GM21576 (cell line): ENCODE measurements at regions not wholly inside any gene's neighbourhood (a gene's known extent, or its start where the extent isn't known, plus 50 kb on each side); places are given as distances from the start of the nearest gene placed in this dataset.
"Not testable (repeated sequence)": the region's sequence is repeated elsewhere in the genome, so short reads cannot be mapped to it uniquely, and the experiment has no call there.

Experiments
- ATAC-seq: cut with Tn5 transposase; IDR thresholded peaks from one replicate; pipeline ENCODE4 v1.9.1; 2021; ENCODE audit warnings: mild to moderate bottlenecking, moderate library complexity; ENCODE audit not compliant: unreplicated experiment

DNA sequence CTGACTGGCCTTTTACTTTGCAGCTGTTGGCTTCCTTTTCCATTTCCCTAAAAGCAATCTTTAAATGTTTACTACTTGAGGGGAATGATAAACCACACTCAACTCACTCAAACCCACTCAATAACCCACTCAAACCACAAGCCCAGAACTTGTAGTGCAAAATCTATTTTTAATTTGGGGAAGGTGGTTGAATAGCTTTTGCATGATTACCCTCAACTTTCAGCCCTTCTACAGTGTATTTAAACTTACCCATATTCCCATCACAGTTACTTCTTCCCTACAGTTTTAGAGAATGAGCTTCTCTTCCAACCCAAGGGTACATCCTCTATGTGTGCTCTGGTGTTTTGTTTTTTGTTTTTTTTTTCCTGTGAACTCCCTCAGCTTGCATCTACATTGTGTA lies 636.1 kb downstream of the TDRD15 start:
- ATAC-seq: no peak

- no peak for ATAC-seq
Observed at GRCh38 chr2:21761361-21761760, 637.6 kb downstream of the TDRD15 start.

- ATAC-seq: no peak
Observed at GRCh38 chr2:21763501-21763900, 639.7 kb downstream of the TDRD15 start.

GRCh38 chr2:21770787-21771186 lies 647.0 kb downstream of the TDRD15 start:
- ATAC-seq: no peak

- ATAC-seq: no peak
Observed at GRCh38 chr2:21772624-21773023, 648.9 kb downstream of the TDRD15 start.

DNA sequence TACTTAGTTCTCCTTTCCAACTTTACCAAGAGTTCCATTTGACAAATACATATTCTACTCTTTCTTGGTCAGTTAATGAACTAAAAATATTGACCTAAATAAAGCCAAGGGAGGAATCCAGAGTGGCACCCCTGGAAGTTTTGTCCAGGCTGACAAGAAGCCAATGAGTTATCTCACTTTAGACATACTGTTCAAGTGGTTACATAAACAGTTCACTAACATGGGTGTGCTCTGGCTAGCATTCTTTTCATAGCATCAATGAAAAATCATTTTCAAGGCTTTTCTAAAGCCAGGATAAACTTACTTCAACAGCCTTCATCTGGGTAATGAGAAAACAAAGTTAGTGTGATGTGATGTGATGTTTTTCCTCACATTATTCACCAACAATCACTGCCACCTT lies 649.4 kb downstream of the TDRD15 start:
- no peak for ATAC-seq

GRCh38 chr2:21774691-21775368 lies 651.1 kb downstream of the TDRD15 start:
- ATAC-seq: no peak

DNA sequence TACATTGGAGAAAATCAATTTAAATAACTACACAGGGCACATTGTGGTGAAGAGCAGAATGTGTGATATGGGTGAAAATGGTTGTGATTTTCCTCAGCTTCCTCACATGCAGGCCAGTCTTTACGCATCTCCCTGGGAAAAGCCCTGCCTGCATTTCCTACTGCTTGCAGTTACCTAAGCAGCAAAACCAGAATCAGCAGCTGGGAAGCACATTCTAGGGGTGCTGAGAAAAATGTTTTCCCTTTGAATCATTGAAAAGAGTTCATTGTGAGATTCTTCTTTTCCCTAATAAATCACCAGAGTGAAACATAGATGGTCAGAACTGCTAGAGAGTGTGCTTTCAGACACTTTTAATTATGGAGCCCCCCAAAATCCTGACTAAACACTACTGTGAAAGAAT lies 656.0 kb downstream of the TDRD15 start:
- ATAC-seq: no peak

DNA sequence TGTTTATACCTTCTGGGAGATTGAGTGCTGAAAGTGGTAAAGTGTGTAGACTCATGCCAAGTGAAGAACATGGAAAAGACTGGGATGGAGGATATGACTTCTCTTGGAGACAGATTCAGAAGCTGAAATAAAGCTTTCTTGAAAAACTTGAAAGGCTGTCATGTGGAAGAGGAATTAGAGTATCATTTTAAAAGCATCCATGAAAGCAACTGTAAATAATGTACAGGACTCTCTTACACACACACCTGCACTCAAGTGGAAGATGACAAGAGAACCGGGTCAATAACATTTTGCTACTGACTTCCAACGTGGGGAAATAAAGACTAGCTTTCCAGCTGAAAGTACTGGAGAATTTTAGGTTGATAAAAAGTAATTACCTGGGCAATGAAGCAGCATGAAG lies 658.2 kb downstream of the TDRD15 start:
- no peak for ATAC-seq

- no peak for ATAC-seq
Observed at GRCh38 chr2:21782866-21783265, 659.1 kb downstream of the TDRD15 start.

DNA sequence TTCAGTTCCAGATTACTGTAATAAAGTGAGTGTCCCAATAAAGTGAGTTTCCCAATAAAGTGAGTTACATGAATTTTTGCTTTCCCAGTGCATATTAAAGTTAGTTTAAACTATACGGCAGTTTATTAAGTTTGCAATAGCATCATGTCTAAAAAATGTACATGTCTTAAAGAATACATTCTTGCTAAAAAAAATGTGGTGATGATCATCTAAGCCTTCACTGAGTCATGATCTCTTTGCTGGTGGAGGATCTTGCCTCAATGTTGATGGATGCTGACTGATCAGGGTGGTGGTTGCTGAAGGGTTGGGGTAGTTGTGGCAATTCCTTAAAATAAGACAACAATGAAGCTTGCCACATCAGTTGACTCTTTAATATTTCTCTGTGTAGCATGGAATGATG lies 664.2 kb downstream of the TDRD15 start:
- ATAC-seq: no peak

DNA sequence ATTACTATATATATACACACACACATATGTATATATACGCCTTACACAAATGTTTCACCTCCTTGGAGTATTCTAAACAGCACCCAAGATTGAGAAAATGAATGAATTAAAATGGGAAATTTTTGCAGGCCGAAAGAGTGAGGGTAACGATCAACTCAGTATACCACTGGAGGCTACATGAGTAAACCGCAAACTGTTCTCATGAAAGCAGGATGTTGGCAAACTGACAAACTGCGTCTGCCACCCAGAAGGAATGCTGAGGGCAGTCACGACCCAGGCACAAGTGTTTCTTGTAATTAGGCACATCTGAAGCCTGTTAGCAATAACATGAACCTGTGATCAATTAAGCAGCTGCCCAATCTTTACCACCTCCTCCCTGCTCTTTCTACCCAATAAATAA lies 666.5 kb downstream of the TDRD15 start:
- ATAC-seq: not testable (repeated sequence)

GRCh38 chr2:21792571-21792970 lies 668.8 kb downstream of the TDRD15 start:
- no peak for ATAC-seq

GRCh38 chr2:21793461-21793860 lies 669.7 kb downstream of the TDRD15 start:
- ATAC-seq: no peak

DNA sequence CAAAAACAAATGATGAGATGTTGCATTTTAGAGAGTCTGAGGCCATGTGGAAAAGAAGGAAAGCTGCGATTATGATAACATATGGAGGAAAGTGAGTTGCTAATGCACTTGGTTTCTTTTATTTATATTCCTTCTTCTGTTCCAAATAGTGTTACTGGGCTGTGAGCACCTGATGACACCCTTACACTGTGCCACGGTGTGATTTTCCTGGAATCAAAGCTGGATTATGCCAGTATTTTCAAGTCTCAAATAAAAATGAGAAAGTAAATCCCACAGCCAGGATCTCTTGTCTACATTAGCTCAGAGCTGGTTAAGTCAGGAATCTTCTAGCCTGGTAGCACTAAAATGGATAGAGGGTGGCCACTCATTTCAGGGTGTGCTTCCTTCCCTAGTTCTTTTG lies 670.8 kb downstream of the TDRD15 start:
- ATAC-seq: no peak

- ATAC-seq: no peak
Observed at GRCh38 chr2:21800356-21800755, 676.6 kb downstream of the TDRD15 start.

DNA sequence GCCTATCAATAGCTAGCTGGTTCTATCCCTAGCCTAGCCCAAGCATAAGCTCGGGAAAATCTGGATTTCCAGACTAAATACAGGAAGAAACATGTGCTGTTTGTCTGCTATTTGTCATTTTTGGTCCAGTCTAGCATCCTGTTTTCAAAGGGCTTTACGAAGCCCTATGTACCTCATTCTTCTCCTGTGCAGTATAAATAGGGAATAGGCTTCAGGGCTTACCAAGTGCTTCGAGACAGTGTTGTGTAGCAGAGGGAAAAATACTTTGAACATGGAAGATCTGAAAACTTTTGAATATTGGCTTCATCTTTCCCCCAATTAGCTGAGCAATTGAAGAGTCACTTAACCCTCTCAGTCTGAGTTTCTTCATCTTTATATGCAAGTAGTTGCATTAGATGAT lies 679.8 kb downstream of the TDRD15 start:
- no peak for ATAC-seq

GRCh38 chr2:21804151-21804550 lies 680.4 kb downstream of the TDRD15 start:
- ATAC-seq: no peak

- ATAC-seq: no peak
Observed at GRCh38 chr2:21811541-21811940, 687.8 kb downstream of the TDRD15 start.

- ATAC-seq: no peak
Observed at GRCh38 chr2:21812766-21813165, 689.0 kb downstream of the TDRD15 start.

- no peak for ATAC-seq
Observed at GRCh38 chr2:21814588-21815149, 690.9 kb downstream of the TDRD15 start.

DNA sequence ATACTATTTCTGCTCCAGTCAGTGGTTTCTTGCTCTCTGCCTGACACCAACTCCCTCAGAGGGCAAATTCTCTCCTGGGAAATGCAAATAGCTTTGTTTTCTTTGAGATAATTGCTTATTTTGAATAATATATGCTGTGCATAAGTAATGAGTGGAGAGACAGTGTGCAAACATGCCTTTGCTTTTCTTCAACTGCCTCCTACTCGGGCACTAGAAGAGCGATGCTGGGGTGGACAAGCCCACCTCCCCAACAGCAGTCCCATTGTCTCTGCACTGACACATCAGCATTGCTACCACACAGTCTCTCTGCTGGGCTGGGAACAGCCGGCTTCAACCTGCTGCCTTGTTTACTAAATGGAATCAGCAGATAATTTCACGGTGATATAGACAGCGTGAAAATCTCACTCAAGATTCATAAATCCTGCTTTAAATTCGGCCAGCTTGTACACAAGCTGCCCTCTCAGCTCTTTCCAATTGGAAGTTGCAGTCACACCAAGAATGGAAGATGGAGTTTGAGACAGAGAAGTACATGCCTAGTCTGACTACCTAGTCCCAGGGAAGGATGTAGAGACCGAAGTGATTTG lies 694.5 kb downstream of the TDRD15 start:
- no peak for ATAC-seq

DNA sequence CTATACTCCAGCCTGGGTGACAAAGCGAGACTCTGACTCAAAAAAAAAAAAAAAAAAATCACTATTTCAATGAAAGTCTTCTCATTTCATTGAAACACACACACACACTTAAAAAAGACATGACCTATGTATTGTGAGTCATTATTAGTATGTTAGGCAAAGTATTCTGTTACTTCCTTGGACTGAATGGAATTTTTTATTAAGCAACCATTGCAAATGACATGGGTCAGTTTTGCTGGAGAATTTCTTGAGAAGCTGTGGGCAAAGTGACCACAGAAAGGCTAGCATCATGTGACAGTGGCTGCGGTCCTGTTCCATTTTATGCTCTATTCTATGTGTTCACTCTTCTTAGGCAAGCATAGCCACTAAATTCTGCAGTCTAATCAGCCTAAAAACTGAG lies 695.7 kb downstream of the TDRD15 start:
- ATAC-seq: no peak
